ENCODE measurements at regions not wholly inside any gene's neighbourhood (a gene's known extent, or its start where the extent isn't known, plus 50 kb on each side); places are given as distances from the start of the nearest gene placed in this dataset.

- no peak overlapping the region for H4K8ac ChIP-seq (ENCODE audit: low read depth, low read length)
- no peak overlapping the region for H2BK120ac ChIP-seq (ENCODE audit: low read depth, low read length)
- H3K79me1 ChIP-seq (ENCODE audit: low read depth, low read length) = no peaks in the 10 kb centered on the region
- H3K27ac ChIP-seq (replicated peaks; ENCODE audit: low read length) = no peak overlapping the region
- H4K91ac ChIP-seq (ENCODE audit: low read depth, low read length, poor library complexity) = no peak overlapping the region
- no peak overlapping the region for H2AFZ ChIP-seq (ENCODE audit: low read length)
- H3K9ac ChIP-seq (ENCODE audit: low read depth, low read length, poor library complexity) = no peak overlapping the region
- H2BK15ac ChIP-seq (ENCODE audit: low read length) = no peak overlapping the region
- no peak overlapping the region for H3K23ac ChIP-seq (ENCODE audit: low read depth, low read length, poor library complexity)
- H3K4ac ChIP-seq (ENCODE audit: low read length) = no peak overlapping the region
- no peak overlapping the region for H3K18ac ChIP-seq (ENCODE audit: low read length)
- no peak overlapping the region for H3K4me3 ChIP-seq (ENCODE audit: low read length in 2 of 2)
- no peak for DNase-seq (ENCODE audit: low spot score)
- H2BK12ac ChIP-seq (ENCODE audit: low read length) = no peak overlapping the region
- no peak overlapping the region for H2AK5ac ChIP-seq (ENCODE audit: low read depth, low read length)
- H3K4me1 ChIP-seq (ENCODE audit: control insufficient read depth in 2 of 2, insufficient read depth in 1 of 2, low read depth in 1 of 2, low read length in 2 of 2) = no peaks in the 10 kb centered on the region
- H3K27me3 ChIP-seq (ENCODE audit: control insufficient read depth in 3 of 3, insufficient read depth in 3 of 3, low read depth in 1 of 3, low read length in 3 of 3) = no peaks in the 10 kb centered on the region
- no peaks in the 10 kb centered on the region for H3K9me3 ChIP-seq (replicated peaks in 1 of 2; ENCODE audit: control insufficient read depth in 2 of 2, insufficient read depth in 1 of 2, low read depth in 1 of 2, low read length in 2 of 2)
- no peak overlapping the region for H3K4me2 ChIP-seq (ENCODE audit: insufficient read depth, low read length, poor library complexity, severe bottlenecking)
- no peak overlapping the region for H2BK5ac ChIP-seq (ENCODE audit: low read length)
- no CpG with 5 or more reads among the region's 4 CpGs for WGBS, 2 donors (ENCODE audit: extremely low coverage in 2 of 2, insufficient read length in 2 of 2, insufficient replicate concordance in 1 of 2)
- H3K14ac ChIP-seq (ENCODE audit: low read length) = no peak overlapping the region
- no peaks in the 10 kb centered on the region for H3K36me3 ChIP-seq (replicated peaks in 1 of 2; ENCODE audit: control insufficient read depth in 2 of 2, insufficient read depth in 2 of 2, low read length in 2 of 2)
These were observed 230.3 kb downstream of the MAP2K4 start for GRCh38 chr17:12250973-12251372.

- Histone ChIP-seq H4K8ac (ENCODE audit: low read depth, low read length) (no peak overlapping the region), H4K91ac (ENCODE audit: low read depth, low read length, poor library complexity) (no peak overlapping the region), H3K27me3 (ENCODE audit: control insufficient read depth in 3 of 3, insufficient read depth in 3 of 3, low read depth in 1 of 3, low read length in 3 of 3) (no peaks in the 10 kb centered on the region), H2BK120ac (ENCODE audit: low read depth, low read length) (no peak overlapping the region), H2AK5ac (ENCODE audit: low read depth, low read length) (no peak overlapping the region), H3K23ac (ENCODE audit: low read depth, low read length, poor library complexity) (no peak overlapping the region), H3K9ac (ENCODE audit: low read depth, low read length, poor library complexity) (no peak overlapping the region), H3K4me1 (ENCODE audit: control insufficient read depth in 2 of 2, insufficient read depth in 1 of 2, low read depth in 1 of 2, low read length in 2 of 2) (no peaks in the 10 kb centered on the region), H3K4me2 (ENCODE audit: insufficient read depth, low read length, poor library complexity, severe bottlenecking) (no peak overlapping the region), H2BK12ac (ENCODE audit: low read length) (no peak overlapping the region), H2BK5ac (ENCODE audit: low read length) (no peak overlapping the region), H3K27ac (replicated peaks; ENCODE audit: low read length) (no peak overlapping the region), H3K4me3 (ENCODE audit: low read length in 2 of 2) (no peak overlapping the region), H3K14ac (ENCODE audit: low read length) (no peak overlapping the region), H2BK15ac (ENCODE audit: low read length) (no peak overlapping the region), H3K4ac (ENCODE audit: low read length) (no peak overlapping the region), H3K18ac (ENCODE audit: low read length) (no peak overlapping the region), H2AFZ (ENCODE audit: low read length) (no peak overlapping the region), H3K36me3 (replicated peaks in 1 of 2; ENCODE audit: control insufficient read depth in 2 of 2, insufficient read depth in 2 of 2, low read length in 2 of 2) (no peaks in the 10 kb centered on the region), H3K79me1 (ENCODE audit: low read depth, low read length) (no peaks in the 10 kb centered on the region), H3K9me3 (replicated peaks in 1 of 2; ENCODE audit: control insufficient read depth in 2 of 2, insufficient read depth in 1 of 2, low read depth in 1 of 2, low read length in 2 of 2) (no peaks in the 10 kb centered on the region)
- no peak for DNase-seq (ENCODE audit: low spot score)
- no CpG with 5 or more reads among the region's 6 CpGs for WGBS, 2 donors (ENCODE audit: extremely low coverage in 2 of 2, insufficient read length in 2 of 2, insufficient replicate concordance in 1 of 2)
These were observed 231.8 kb downstream of the MAP2K4 start for GRCh38 chr17:12252462-12252861.

- no peak overlapping the region for H3K14ac ChIP-seq (ENCODE audit: low read length)
- no peak overlapping the region for H3K27ac ChIP-seq (replicated peaks; ENCODE audit: low read length)
- no peak overlapping the region for H2AK5ac ChIP-seq (ENCODE audit: low read depth, low read length)
- H3K4me3 ChIP-seq (ENCODE audit: low read length in 2 of 2) = no peak overlapping the region
- no peaks in the 10 kb centered on the region for H3K36me3 ChIP-seq (replicated peaks in 1 of 2; ENCODE audit: control insufficient read depth in 2 of 2, insufficient read depth in 2 of 2, low read length in 2 of 2)
- no peak overlapping the region for H3K4ac ChIP-seq (ENCODE audit: low read length)
- H2BK12ac ChIP-seq (ENCODE audit: low read length) = no peak overlapping the region
- no peak overlapping the region for H3K4me2 ChIP-seq (ENCODE audit: insufficient read depth, low read length, poor library complexity, severe bottlenecking)
- no peak overlapping the region for H2AFZ ChIP-seq (ENCODE audit: low read length)
- H2BK5ac ChIP-seq (ENCODE audit: low read length) = no peak overlapping the region
- no peak overlapping the region for H4K8ac ChIP-seq (ENCODE audit: low read depth, low read length)
- no peak overlapping the region for H4K91ac ChIP-seq (ENCODE audit: low read depth, low read length, poor library complexity)
- H2BK15ac ChIP-seq (ENCODE audit: low read length) = no peak overlapping the region
- no peak overlapping the region for H3K18ac ChIP-seq (ENCODE audit: low read length)
- no peak for DNase-seq (ENCODE audit: low spot score)
- no peak overlapping the region for H3K9ac ChIP-seq (ENCODE audit: low read depth, low read length, poor library complexity)
- no peaks in the 10 kb centered on the region for H3K79me1 ChIP-seq (ENCODE audit: low read depth, low read length)
- WGBS, 2 donors (ENCODE audit: extremely low coverage in 2 of 2, insufficient read length in 2 of 2, insufficient replicate concordance in 1 of 2) = no CpG with 5 or more reads among the region's 9 CpGs
- H3K9me3 ChIP-seq (replicated peaks in 1 of 2; ENCODE audit: control insufficient read depth in 2 of 2, insufficient read depth in 1 of 2, low read depth in 1 of 2, low read length in 2 of 2) = no peaks in the 10 kb centered on the region
- H3K23ac ChIP-seq (ENCODE audit: low read depth, low read length, poor library complexity) = no peak overlapping the region
- no peak overlapping the region for H2BK120ac ChIP-seq (ENCODE audit: low read depth, low read length)
- no peaks in the 10 kb centered on the region for H3K27me3 ChIP-seq (ENCODE audit: control insufficient read depth in 3 of 3, insufficient read depth in 3 of 3, low read depth in 1 of 3, low read length in 3 of 3)
- no peaks in the 10 kb centered on the region for H3K4me1 ChIP-seq (ENCODE audit: control insufficient read depth in 2 of 2, insufficient read depth in 1 of 2, low read depth in 1 of 2, low read length in 2 of 2)
These were observed 233.8 kb downstream of the MAP2K4 start for GRCh38 chr17:12254460-12254859.

- no peak overlapping the region for H2AK5ac ChIP-seq (ENCODE audit: low read depth, low read length)
- no peaks in the 10 kb centered on the region for H3K4me1 ChIP-seq (ENCODE audit: control insufficient read depth in 2 of 2, insufficient read depth in 1 of 2, low read depth in 1 of 2, low read length in 2 of 2)
- no peak overlapping the region for H3K9ac ChIP-seq (ENCODE audit: low read depth, low read length, poor library complexity)
- no peaks in the 10 kb centered on the region for H3K79me1 ChIP-seq (ENCODE audit: low read depth, low read length)
- no peak overlapping the region for H3K4me2 ChIP-seq (ENCODE audit: insufficient read depth, low read length, poor library complexity, severe bottlenecking)
- H2BK12ac ChIP-seq (ENCODE audit: low read length) = no peak overlapping the region
- H2BK5ac ChIP-seq (ENCODE audit: low read length) = no peak overlapping the region
- H4K91ac ChIP-seq (ENCODE audit: low read depth, low read length, poor library complexity) = no peak overlapping the region
- no peak overlapping the region for H2AFZ ChIP-seq (ENCODE audit: low read length)
- no peak overlapping the region for H3K4me3 ChIP-seq (ENCODE audit: low read length in 2 of 2)
- no peaks in the 10 kb centered on the region for H3K27me3 ChIP-seq (ENCODE audit: control insufficient read depth in 3 of 3, insufficient read depth in 3 of 3, low read depth in 1 of 3, low read length in 3 of 3)
- H2BK15ac ChIP-seq (ENCODE audit: low read length) = no peak overlapping the region
- no peak overlapping the region for H2BK120ac ChIP-seq (ENCODE audit: low read depth, low read length)
- no CpG with 5 or more reads among the region's 4 CpGs for WGBS, 2 donors (ENCODE audit: extremely low coverage in 2 of 2, insufficient read length in 2 of 2, insufficient replicate concordance in 1 of 2)
- no peak overlapping the region for H3K23ac ChIP-seq (ENCODE audit: low read depth, low read length, poor library complexity)
- peaks cover 0 to 2% of the 10 kb centered on the region in 2 donors for H3K9me3 ChIP-seq (replicated peaks in 1 of 2; ENCODE audit: control insufficient read depth in 2 of 2, insufficient read depth in 1 of 2, low read depth in 1 of 2, low read length in 2 of 2)
- H3K36me3 ChIP-seq (replicated peaks in 1 of 2; ENCODE audit: control insufficient read depth in 2 of 2, insufficient read depth in 2 of 2, low read length in 2 of 2) = no peaks in the 10 kb centered on the region
- no peak overlapping the region for H3K4ac ChIP-seq (ENCODE audit: low read length)
- no peak overlapping the region for H3K18ac ChIP-seq (ENCODE audit: low read length)
- H3K14ac ChIP-seq (ENCODE audit: low read length) = no peak overlapping the region
- peak; percentile 32 for DNase-seq (ENCODE audit: low spot score)
- H4K8ac ChIP-seq (ENCODE audit: low read depth, low read length) = no peak overlapping the region
- H3K27ac ChIP-seq (replicated peaks; ENCODE audit: low read length) = no peak overlapping the region
These were observed 235.8 kb downstream of the MAP2K4 start for GRCh38 chr17:12256380-12256995.
